Renal cortical epithelial cell (primary cell): ENCODE measurements at regions not wholly inside any gene's neighbourhood (a gene's known extent, or its start where the extent isn't known, plus 50 kb on each side); places are given as distances from the start of the nearest gene placed in this dataset.
"Not testable (repeated sequence)": the region's sequence is repeated elsewhere in the genome, so short reads cannot be mapped to it uniquely, and the experiment has no call there.

Experiments
- DNase-seq: peaks from one replicate; pipeline ENCODE4 v3.0.0-alpha.2; 2011; ENCODE audit warnings: low read depth

GRCh38 chr3:34056951-34057390 lies 258.5 kb downstream of the PDCD6IP start:
- peak; percentile 91 for DNase-seq

DNA sequence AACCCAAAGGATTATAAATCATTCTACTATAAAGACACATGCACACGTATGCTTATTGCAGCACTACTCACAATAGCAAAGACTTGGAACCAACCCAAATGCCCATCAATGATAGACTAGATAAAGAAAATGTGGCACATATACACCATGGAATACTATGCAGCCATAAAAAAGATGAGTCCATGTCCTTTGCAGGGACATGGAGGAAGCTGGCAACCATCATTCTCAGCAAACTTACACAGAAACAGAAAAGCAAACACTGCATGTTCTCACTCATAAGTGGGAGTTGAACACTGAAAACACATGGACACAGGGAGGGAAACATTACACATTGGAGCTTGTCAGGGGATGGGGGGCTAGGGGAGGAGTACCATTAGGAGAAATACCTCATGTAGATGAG lies 262.6 kb downstream of the PDCD6IP start:
- DNase-seq: not testable (repeated sequence)

- no peak for DNase-seq
Observed at GRCh38 chr3:34065901-34066300, 267.5 kb downstream of the PDCD6IP start.

GRCh38 chr3:34066328-34066727 lies 267.9 kb downstream of the PDCD6IP start:
- no peak for DNase-seq

DNA sequence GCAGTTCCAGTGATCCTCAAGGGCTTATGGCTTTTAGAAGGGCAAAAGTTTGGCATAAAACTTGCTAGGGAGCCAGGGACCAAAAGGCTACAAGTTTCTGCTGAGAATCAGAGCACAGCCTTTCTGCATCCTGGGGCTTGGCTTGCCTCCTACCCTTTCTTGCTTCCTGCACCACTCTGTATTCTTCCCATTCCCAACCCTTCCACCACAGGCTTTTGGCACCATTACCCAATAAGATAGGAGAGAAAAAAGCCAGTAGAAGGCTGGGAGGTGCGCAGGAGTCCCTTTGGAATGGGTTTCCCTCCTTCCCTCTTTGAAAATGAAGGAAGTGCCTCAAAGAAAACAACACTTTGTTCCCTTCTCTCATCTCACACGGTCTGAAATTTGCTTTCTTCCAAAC lies 268.6 kb downstream of the PDCD6IP start:
- no peak for DNase-seq

DNA sequence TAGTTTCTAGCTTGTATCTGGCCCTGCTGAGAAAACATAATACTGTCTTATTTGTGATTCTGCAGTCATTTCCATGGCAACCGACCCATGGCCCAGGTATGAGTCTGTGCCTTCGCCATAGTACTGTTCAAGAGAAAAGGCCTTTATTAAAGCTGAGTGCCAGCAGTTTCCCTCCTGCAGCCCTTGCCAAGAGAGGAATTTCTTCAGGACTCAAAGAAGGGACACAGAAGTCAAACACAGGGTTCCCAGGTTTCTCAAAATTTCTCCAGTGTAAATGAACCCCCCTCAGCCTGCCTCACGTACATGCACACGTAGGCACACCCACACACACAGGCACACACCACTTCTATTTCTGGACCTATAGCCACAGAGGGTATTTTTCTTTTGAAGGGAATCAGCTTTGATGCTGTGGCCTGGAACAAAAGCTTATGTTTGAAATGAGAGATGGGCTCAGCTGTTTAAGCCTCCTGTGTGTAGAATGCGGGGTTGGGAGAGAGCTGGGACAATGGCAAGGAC lies 269.2 kb downstream of the PDCD6IP start:
- DNase-seq: no peak

DNA sequence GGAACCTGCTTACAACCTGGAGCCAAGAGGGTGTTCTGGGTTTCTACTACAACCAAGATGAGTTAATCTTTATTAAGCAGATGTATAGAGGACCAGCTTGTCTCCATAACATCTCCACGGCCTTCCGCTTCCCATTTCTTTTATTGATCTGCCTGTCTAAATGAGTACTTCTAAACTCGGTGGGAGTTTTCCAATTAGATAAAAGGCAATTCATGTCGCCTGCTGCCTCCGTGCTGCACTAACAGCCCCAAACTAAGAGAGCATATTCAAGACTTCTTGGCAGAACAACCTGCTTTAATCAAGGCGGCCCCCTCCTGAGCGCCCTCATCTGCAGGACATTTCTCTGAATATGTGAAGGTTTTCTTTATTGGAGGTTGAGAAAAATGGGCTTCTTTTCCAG lies 270.1 kb downstream of the PDCD6IP start:
- no peak for DNase-seq

GRCh38 chr3:34070831-34071585 lies 272.6 kb downstream of the PDCD6IP start:
- no peak for DNase-seq

DNA sequence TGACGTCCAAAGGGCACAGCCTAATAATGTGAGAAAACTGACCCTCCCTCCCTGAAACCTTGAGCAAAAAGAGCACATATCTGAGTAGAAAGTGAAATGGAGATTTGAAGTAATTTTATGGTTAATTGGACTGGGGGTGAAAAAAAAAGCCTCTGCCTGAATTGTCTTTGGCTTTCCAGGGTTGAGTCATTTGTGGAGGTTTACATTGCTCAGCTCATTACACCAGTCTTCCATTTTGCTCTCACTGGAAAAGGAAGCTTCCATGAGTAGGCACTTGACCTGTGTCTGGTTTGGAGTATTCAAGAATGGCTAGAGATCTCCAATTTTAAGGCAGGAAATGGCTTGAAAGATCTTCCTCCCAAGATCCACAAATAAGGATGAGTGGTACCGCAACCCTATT lies 273.9 kb downstream of the PDCD6IP start:
- DNase-seq: no peak

DNA sequence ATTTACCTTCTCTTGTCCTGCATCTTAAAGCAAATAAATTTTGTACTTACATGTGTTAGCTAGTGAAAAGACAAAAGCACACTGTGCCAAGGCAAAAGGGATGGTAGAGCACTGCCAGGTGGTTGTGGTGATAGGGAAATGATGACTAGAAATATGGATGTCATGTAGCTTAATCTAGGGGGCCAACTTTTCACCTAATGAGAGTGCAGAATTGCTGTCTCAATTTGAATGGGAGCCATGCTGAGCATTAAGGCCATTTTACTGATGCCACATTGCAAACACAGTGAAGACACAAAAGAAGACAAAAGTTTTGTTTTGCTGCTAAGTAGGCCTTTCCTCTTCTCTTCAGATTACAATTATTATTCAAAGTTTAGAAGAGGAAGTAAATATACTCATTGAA lies 274.7 kb downstream of the PDCD6IP start:
- DNase-seq: no peak

- DNase-seq: peak; percentile 24
Observed at GRCh38 chr3:34073961-34074360, 275.5 kb downstream of the PDCD6IP start.

GRCh38 chr3:34075975-34076374 lies 277.5 kb downstream of the PDCD6IP start:
- DNase-seq: no peak

DNA sequence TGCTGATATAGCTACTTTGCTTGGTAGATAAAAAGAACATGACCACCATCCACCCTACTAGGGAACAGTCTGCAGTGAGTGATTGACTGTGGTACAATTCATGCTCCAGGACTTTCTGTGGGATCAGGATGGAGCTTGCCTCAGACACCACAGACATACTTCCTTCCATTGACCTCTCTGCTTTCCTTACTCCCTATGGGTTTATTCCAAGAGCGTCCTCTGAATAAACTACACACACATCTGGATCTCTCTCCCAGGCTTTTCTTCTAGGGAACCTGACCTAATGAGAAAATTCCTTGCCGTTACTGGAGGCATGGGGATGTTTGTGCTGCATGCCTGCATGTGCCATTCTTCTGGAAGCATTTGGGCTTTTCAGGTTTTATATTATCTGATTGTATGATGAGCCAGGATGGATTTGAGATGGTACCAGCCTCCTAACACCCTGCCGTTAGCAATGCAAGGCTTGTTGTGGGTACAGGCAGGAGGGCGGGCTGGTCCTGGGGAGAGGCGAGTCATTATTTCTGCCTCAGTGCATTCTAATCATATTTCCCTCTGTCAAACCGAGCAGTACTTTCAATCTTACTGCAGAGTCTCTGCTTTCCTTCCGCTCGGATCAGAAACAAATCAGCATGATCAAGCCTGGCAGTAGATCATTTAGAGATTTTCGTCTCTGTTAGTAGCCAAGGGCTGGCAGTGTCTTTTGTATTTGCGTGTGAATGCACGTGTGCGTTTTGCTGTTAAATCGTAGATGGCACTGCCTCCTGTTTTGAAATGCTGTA lies 279.2 kb downstream of the PDCD6IP start:
- DNase-seq: no peak

GRCh38 chr3:34078418-34078817 lies 280.0 kb downstream of the PDCD6IP start:
- no peak for DNase-seq

DNA sequence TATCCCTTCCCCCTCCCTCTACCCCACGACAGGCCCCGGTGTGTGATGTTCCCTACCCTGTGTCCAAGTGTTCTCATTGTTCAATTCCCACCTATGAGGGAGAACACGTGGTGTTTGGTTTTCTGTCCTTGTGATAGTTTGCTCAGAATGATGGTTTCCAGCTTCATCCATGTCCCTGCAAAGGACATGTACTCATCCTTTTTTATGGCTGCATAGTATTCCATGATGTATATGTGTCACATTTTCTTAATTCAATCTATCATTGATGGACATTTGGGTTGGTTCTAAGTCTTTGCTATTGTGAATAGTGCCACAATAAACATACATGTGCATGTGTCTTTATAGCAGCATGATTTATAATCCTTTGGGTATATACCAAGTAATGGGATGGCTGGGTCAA lies 281.4 kb downstream of the PDCD6IP start:
- not testable (repeated sequence) for DNase-seq

- not testable (repeated sequence) for DNase-seq
Observed at GRCh38 chr3:34090379-34090778, 291.9 kb downstream of the PDCD6IP start.

GRCh38 chr3:34090876-34091275 lies 292.4 kb downstream of the PDCD6IP start:
- no peak for DNase-seq

- not testable (repeated sequence) for DNase-seq
Observed at GRCh38 chr3:34094280-34094679, 295.9 kb downstream of the PDCD6IP start.

DNA sequence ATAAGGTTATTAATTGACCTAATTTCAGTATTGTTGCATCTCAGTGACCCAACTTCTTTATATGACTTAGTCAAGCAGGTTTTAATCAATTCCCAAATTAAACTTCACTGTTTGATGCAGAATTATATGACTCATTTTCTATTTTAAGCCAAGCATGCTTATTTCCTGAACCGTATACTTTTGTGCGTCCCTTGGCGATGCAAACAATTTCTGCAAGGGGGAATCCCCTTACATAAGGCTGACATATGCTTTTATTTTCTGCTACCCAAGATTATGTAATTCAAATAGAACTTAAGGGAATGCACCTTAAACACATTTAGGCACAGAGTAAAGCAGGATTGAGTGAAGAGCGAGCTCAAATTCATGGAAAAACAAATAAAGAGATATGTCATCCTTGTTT lies 303.9 kb downstream of the PDCD6IP start:
- DNase-seq: no peak

DNA sequence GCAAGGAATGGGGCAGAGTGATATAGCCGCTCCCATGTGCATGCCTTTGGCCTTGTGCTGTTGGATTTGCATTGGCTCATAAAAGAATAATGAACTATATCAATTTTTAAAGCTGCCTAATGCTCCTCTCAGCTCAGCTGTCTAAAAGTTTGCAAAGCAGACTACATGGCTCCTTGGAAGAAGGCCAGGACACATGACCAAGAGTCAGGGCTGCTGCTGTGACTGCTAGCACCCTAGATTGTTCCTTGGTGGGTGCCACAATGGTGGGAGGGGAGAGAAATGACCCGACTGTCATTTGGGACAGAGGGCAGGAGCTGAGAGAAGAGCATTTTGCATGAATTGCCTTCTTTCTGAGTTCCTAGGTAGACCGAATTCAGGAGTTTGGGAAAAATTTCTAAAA lies 307.9 kb downstream of the PDCD6IP start:
- no peak for DNase-seq

DNA sequence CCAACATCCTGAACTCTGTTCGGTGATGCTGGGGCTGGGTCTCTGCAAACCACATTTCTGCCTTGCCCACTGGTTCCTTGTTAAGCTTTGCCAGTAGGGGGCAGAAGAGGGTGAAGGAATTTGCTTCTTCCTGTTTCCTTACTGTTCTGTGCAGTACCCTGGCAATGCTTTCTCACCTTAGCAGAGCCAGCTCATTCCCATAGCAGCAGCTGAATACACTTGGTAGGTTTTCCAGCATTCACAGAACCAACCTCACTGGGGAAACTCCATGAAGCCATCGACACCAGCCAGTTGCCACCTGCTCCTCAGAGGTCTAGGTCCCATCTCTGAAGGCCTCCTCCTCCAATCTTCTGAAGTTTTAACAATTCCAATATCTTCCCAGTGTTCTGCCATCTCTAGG lies 308.4 kb downstream of the PDCD6IP start:
- peak; percentile 23 for DNase-seq

DNA sequence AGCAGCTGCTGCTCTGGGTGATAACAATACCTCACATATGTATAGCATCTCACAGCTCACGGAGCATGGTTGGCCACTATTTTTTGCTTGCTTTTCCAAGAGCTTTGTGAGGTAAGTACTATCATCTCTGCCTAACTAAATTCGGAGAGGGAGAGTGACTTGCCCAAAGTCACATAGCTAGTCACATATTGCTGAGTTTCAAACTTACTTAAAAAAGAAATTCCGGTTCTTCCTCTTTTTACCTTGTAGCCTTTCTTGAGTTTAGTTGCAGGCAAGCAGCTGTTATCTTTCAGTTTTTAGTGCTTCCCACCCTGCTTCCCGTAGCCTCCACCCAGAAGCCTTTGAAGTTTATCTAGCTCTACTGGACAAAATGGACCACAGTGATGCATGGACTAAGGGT lies 309.2 kb downstream of the PDCD6IP start:
- DNase-seq: no peak

- no peak for DNase-seq
Observed at GRCh38 chr3:34109021-34109420, 310.6 kb downstream of the PDCD6IP start.
